ENCODE measurements at regions not wholly inside any gene's neighbourhood (a gene's known extent, or its start where the extent isn't known, plus 50 kb on each side); places are given as distances from the start of the nearest gene placed in this dataset.
"Not testable (repeated sequence)": the region's sequence is repeated elsewhere in the genome, so short reads cannot be mapped to it uniquely, and the experiment has no call there.

DNA sequence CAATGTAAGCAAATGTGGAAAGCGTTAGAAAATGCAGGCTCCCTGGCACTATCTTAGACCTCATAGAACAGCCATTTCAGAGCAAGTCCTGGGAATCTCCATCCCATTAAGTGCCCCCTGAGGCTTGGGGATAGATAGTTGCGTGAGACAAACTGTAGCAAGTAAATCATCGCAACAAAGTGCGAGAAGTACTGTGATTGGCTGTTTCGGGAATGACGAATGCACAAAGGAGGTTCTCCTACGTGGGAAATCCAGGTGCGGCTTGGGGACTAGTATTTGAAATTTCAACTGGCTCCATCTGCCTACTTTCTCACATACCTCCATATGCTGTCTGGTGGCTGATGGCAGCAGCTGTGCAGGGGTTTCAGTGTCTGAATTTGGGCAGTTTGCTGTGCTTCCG lies 84.5 kb downstream of the PLEKHG1 start:
- DNase-seq, result no peak

DNA sequence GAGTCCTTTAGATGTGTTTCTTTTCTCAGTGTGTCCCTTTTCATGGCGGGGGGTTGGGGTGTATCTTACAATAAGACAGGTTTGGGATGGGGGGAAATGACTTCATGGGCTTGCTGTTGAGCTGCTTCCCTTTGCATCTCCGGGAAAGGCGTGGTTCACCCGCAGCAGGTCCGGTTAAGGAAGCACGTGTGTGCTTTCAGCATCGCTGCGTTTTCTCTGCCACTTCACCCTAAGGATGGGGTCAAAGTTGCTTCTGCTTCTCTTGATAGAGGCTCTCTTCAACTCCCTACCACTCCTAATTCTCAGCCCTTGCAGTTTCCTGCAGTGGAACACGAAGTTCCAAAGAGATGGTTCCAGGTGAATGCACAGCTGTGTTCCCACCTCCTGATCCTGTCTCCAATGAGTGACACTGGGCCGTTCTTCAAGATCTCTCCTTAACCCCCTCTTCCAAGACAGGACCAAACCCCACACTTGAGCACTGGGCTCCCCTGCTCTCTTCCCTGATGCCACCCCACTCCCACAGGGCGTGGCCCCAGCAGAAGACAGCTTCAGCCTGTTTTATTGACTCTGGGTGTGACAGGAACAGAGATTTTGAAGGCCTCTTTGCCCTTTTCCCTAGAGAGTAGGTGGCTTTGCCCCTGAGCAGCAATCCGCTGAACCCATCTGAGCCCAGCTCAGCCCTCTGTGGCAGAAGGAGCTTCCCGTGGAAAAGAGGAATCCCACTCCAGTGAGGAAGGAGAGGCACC lies 85.2 kb downstream of the PLEKHG1 start:
- DNase-seq, result no peak

DNA sequence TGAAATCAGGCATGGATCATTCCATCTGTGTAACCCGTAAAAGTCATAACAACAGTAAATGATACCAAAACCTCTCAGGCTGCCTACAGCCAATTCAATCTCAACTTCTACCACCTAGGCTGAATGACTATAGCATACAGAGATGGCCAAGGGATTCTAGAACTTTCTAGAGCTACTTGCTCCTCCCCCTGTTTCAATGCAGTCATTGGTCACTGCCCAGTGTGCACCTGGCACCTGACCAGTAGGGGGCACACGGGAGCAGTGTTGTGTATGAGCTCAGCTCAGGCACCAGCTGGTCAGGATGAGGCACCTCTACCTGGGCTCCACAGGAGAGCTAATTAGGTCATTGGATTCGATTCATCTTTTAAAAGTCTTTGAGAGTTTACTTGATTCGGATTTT lies 86.2 kb downstream of the PLEKHG1 start:
- no peak for DNase-seq

DNA sequence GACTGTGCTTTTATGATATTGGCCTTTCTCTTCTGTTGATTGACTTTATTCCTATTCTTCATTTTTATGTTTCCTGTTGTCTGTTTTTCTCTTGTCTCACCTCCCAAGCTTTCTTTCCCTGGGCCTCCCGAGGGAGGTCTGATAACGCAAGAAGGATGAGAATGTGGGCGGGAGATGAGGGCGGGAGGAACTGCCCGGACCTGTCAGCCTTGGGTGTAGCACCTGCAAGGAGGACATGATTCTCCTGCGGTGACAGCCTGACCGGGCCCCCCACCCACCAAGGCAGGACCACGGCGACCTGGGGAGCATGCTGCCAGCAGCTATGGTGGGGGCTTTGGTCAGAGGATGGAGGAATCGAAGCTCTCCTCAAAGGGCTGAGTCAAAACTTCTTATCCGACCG lies 86.9 kb downstream of the PLEKHG1 start:
- DNase-seq, result no peak

DNA sequence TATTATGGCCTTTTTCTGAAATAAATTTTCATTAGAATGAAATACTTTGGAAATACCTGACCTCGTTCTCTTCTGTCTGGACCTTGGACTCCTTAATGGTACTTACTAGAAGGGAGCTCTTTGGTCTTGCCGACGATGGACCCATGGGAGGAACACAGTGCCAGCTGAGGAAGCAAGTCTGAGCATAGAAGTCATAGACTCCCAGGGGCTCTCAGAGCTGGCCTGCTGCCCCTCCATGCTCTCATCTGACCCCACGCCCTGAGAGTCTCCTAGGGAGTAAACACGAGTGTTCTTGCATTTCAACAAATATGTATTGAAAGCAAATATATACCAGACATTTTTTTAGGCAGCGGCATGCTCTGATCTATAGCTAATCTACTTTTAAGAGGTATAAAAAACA lies 87.8 kb downstream of the PLEKHG1 start:
- no peak for DNase-seq

DNA sequence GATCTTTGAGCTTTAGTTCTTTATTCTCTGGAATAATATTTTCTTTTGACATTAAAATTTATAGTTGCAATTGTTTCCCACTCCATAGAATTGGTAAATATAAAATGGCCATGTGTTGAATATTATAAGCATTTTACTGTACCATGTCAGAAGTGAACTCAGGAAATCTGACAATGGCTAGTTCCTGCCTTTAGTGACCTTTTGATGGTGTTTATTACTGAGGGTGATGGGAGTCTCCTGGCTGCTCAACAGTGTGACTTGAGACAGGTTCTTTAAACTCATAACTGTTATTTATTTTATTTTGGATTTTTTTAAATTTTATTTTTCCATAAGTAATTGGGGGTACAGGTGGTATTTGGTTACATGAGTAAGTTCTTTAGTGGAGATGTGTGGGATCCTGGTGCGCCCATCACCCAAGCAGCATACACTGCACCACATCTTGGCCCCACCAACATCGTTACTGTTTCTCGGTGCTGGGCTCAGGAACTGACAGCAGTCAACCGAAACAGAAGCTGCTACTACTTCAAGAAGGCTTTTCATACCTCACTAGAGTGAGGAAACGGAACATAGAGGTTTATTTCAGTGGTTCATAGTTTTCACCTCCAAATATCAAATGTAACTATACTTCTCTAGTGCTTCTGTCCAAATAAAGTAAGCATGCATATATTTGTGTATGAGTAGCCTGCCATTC lies 90.4 kb downstream of the PLEKHG1 start:
- no peak for DNase-seq

DNA sequence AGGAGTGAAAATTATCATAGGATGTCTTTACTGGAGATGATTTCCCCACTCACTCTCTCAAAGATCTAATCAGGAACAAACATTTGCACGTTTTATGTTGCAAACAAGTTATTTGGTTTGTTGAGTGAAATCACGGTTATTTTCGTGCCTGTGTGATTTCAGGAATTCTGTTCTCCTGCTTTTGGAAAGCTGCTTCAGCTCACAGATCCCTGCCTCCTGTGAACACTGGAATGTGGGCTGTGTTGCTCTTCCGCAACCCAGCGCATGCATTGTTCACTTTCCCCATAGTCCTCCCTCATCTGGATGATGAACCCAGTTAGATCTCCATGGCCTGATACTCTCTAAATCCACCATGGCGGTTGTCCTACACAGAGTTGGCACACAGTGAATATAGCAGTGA lies 91.0 kb downstream of the PLEKHG1 start:
- DNase-seq, result no peak

DNA sequence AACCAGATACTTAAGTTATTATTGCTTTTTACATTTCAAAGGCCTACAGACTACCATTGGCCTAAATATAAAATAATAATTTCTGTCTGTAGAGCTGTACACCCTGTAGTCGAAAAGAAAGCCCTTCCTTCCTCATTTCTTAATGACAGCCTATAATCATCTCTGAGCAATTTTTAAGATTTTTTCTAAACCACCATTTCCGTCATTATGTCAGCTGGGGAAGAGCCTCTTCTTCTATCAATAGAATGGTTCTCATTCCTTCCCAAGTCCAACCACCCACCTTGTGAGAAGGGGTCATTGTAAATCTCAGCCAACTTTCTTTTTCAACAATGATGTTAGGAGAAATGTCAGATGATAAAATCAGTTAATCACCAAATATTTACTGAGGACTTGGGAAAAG lies 91.8 kb downstream of the PLEKHG1 start:
- DNase-seq, result no peak

DNA sequence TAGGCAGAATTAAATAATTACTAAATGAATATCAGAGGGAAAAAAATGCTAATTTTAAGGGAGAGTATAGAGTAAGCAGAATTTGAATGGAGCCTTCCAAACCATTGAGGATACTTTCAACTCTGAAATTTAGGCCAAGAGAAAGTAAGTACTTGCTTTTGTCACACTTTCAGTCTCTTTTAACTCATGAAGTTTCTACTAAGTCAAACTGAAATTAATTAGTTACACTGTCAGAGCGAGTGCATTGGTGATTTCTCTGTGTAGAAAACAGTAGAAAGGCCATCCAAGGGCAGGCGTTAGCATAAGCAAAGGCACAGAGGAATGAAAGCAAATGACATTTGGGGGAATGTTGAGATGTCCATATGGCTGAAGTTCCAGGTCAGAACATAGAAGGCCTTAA lies 92.9 kb downstream of the PLEKHG1 start:
- no peak for DNase-seq

DNA sequence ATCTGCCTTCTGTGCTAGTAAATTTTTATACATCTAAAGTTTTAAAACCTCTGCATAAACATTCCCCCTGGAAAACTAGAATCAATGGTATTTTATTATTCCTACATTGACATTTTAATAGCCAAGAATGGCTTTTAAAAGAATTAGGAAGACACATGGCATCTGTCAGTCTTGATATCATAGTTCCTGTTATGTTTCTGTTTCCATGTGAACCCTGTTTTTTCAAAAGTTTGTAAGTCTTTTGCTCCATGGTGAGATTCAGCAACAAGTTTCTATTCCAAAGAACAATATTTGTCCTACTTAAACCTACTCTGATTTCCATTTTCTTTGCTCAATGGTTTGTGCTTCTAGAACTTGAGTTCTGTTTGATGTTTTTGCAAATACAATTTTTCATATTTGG lies 95.2 kb downstream of the PLEKHG1 start:
- DNase-seq, result no peak

DNA sequence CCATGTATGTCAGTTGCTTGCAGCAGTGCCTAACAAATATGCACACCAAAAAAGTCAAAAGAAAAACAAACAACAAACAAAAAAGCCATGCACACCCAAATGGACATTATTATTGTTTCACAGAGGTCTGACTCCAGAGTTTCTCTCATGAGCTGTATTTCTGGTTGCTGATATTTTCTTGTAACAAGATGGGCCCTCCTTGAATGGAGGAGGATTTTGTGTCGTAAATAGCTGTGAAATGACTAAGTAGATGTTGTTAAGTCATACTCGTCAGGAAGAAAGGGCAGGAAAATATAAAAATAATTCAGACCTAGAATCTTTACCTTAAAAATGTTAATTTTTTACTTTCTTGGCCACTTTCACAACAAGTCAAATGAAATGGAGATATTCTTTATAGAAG lies 96.0 kb downstream of the PLEKHG1 start:
- no peak for DNase-seq

DNA sequence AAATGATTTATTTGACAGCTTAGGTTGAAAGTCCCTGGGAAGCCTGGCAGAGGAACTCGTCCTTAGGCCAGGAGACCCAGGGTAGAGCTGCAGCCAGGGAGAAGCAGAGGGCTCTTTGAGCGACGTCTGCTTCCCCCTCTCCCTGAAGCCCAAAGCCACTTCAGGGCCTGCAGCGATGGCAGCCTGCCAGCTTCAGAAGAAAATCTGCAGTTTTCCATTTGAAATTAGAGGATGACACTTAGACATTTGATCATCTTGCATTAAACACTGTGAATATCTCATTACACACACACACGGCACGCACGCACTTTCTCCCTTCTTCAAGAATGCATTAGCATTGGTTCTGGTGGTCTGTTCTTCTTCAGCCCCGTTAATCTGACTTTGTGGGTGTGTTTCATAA lies 96.5 kb downstream of the PLEKHG1 start:
- peak; percentile 58 for DNase-seq

DNA sequence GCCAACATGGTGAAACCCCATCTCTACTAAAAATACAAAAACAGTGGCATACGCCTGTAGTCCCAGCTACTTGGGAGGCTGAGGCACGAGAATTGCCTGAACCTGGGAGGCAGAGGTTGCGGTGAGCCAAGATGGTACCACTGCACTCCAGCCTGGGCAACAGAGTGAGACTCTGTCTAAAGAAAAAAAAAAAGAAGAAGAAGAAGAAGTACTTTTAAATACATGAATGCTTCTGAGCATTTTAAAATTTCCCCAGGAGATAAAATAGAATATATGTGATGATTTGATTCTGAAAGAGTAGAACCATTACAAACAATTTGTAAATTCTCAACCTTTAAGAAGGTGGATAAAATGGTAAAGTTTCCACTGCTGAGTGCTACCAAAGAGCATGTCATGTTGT lies 97.2 kb downstream of the PLEKHG1 start:
- DNase-seq, result not testable (repeated sequence)

DNA sequence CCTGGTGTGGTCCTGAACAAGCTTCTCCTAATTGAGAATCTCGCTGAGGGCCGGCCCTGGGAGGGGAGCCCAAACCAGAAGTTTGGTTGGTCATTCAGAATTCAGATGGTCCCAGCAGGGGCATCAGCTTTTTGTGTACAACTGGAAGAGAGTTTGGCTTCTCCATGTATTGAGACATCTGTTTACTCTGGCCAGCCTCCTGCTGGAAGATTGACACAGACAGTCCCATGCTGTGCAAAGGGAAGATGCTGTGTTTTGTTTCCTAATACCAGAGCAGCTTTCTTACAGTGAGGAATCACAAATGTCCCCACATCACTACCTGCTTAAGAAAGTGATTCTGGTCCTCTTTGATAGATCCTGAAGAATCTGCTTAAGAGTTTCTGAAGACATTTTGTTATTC lies 97.8 kb downstream of the PLEKHG1 start:
- DNase-seq, result no peak

DNA sequence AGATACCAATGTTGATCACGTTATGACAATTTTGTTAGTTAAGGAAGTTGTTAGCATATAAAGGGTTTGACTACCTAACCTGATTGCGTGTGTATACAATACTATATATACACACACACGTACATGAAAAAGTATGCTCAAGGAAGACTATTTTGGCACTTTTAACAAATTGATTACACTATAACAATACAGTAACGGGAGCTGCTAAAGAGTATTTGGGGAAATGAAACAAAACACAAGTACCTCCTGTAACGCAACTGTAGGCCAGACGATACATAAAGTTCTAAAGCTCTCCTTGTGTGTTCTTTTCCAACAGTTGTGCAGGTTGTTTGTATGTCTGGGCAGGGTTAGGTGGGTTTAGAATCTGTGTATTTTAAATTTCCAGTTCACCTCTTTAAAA lies 98.7 kb downstream of the PLEKHG1 start:
- no peak for DNase-seq

DNA sequence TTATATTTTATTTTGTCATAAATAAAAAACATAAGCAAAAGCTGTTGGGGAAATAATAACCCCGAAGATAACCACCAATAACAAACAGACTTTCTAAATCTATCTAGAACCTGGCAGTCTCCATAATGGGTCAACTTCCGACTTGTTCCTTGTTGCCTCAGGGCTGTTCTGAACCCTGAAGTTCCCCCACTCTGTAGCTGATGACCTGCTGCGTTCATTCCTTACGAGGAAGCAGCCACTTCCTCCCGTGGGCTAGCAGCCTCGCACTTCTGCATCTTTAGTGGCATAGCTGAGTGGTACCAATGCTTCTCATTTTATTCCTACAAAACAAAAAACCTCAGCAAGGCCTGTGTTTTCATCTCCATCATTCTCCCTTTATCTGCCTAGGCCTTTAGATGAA lies 103.0 kb downstream of the PLEKHG1 start:
- no peak for DNase-seq

DNA sequence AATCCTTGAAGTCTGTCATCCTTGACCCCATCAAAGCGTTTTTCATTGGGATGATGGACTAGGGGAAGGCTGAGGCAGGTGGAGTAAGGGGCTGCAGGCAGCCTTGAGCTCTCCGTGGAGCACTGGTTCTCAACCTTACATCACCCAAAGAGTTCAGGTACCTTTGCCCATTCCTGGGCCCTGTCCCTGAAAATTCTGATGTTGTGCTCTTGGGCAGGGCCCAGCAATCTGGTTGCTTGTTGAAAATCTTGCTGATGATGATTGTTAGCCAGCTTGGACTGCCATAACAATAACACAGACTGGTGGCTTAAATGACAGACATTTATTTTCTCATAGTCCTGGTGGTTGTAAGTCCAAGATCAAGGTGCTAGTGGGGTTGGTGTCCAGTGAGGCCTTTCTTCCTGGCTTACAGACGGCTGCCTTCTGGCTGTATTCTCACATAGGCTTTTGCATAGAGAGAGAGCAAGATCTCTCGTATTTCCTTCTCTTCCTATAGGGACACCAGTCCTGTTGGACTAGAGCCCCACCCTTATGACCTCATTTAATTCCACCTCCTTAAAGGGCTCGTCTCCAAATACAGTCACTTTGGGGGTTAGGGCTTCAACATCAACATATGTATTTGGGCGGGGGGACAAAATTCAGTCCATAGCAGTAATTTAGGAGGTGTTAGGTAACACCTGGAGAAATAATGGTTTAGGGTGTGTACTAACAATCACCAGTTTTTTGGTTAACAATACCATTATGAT lies 104.9 kb downstream of the PLEKHG1 start:
- DNase-seq, result no peak

DNA sequence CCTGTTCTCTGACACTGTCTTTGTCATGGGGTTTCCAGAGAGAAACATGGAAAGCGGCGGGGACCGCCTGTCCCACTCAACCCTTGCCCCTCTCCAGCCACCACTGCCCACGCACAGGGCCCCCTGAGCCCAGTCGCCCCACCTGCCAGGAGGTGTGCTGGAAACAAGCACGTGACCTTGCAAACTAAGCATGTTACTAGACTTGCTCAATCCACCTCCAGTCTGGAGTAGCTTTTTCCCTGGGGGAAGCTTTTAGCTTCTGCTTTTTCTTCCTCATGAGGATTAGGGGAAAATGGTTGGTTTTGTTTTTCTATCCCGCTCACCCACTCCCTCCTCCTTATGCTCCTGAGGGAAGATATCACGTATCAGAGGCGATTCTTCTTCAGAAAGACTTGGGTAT lies 105.7 kb downstream of the PLEKHG1 start:
- peak; percentile 46 for DNase-seq

DNA sequence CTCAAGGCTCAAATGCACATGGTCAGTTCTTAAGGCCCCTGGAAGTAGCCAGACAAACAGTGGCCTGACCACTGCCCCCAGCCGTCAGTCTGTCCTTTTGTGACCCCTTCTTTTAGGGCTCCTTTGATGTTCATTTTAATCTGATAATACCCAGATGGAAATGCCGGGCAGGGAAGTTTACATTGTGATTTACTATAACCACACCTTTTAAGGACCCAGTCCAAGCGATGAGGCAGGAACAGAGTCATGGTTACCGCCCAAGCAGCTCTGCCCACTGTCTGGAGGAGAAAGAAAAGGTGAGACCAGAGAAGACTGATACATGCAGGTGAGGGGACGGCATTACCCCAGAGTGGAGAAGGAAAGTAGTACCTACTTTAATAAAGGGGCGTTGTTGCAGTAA lies 110.6 kb downstream of the PLEKHG1 start:
- DNase-seq, result no peak

DNA sequence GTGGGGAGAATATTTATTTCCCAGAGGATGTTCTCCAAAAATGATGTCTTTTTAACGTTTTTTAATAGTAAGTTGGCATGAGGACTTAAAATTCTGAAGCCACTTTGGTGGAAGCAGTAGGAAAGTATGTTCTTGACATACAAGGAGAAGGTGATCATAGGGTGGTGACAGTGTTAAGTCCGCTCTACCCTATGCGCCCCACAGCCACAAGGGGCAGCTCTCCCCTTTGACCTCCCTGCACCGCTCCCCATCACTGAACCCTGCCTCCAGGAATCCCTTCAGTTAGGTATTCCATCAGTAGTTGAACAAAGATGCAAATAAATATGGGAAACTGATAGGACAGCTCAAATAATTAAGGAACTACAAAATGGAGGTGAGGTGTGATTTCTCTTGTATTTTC lies 111.4 kb downstream of the PLEKHG1 start:
- DNase-seq, result no peak

DNA sequence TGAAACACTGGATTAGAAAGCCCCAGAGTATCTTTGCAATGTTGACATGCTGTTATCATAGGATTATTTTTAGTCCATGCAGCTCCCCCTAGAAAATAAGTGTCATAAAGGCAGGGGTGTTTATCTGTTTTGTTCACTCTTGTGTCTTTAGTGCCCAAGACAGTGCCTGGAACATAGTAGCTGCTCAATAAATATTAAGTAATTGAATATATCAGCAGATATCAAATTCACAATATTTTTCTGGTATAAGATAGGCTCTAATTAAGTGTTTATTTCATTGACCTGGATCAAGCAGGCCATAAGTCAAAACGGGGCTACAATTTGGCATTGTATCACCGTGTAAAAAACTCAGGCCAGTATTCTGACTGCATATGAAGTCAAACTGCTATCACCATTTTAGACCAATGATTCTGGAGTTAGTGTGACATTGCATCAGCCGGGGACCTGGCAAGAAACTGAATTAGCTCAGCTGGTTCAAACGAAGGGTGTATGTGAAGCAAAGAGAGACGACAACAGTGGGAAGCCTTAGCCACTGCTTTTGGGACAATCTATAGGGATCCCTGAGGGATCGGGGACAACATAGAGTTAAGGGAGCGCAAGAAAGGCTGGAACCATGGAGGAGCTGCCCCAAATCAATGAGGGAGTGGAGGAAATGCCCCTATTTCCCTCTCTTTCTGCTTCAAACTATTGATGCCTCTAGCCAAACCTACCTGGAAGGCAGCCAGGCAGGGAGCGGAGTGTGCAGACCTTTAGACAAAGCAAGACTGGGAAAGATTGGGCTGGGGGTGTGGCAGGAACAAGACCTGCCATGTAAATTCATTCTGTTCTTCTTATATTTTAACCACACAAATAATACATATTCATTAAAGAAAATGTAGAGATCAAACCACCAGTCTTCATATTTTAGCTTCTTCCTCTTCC lies 112.2 kb downstream of the PLEKHG1 start:
- peak; percentile 46 for DNase-seq

DNA sequence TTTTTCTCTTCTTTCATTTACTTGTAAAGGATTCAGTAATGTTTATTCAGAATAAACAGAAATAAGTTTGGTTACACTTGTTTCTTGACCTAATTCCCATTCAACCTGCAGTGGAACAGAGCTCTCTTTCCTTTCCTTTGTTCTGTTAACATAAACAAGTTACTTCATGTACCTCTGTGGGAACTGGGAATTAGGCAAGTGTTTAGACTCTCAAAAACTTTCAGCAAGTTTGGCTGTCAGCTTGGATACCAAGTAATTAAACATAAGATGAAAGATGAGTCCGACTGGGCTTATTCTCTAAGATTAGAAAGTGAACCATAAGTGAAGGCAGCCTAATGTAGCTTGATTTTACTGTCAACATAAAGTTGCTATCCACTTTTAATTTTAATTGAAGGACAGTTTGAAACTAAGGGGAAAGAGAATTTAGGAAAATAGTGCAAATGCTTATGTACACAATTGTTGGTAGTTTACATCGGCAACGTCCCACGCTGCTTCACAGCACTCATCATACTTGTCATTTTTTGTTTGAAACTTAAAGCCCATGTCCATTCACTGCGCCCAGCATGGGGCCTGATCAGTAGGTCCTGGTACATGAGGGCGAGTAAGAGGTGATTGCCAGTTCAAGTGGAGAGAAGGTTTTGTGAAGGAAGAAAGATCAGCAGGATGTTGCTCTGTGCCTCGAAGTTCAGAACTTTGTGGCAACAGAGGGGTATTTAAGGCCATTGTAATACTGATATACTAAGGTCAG lies 113.0 kb downstream of the PLEKHG1 start:
- DNase-seq, result peak; percentile 72
